Lung (tissue), 11 donors: ENCODE measurements at regions not wholly inside any gene's neighbourhood (a gene's known extent, or its start where the extent isn't known, plus 50 kb on each side); places are given as distances from the start of the nearest gene placed in this dataset.

ENCODE experiments used
- ATAC-seq: fragments of 200-7000 bp; cut with Tn5 transposase; one replicate; pipeline ENCODE4 v1.9.1; 2020; ENCODE audit warnings: moderate number of reproducible peaks; ENCODE audit not compliant: insufficient read depth, low FRiP score
- DNase-seq, 3 donors: peaks; one replicate each; pipeline ENCODE4 v3.0.0-alpha.2; 2013 to 2017
- H3K27ac ChIP-seq, 2 donors: one replicate each; pipeline ENCODE4 v1.5.1; 2013; ENCODE audit warnings: mild to moderate bottlenecking in 2 of 2, moderate library complexity in 2 of 2, control low read depth in 1 of 2, inconsistent platforms in 1 of 2, low read depth in 1 of 2, low read length in 1 of 2
- H3K27me3 ChIP-seq, 3 donors: one replicate each; pipeline ENCODE4 v1.5.1; 2013; ENCODE audit warnings: low read length in 2 of 3; ENCODE audit not compliant: control insufficient read depth in 3 of 3, insufficient read depth in 3 of 3
- H3K36me3 ChIP-seq, 4 donors: one replicate each; pipeline ENCODE4 v1.5.1; 2013; ENCODE audit warnings: low read length in 4 of 4, mild to moderate bottlenecking in 1 of 4, moderate library complexity in 1 of 4; ENCODE audit not compliant: control insufficient read depth in 4 of 4, insufficient read depth in 4 of 4
- H3K4me1 ChIP-seq, 5 donors: one replicate each; pipeline ENCODE4 v1.5.1; 2013; ENCODE audit warnings: low read length in 5 of 5, mild to moderate bottlenecking in 2 of 5, moderate library complexity in 1 of 5; ENCODE audit not compliant: control insufficient read depth in 5 of 5, insufficient read depth in 5 of 5
- H3K4me3 ChIP-seq: one replicate; pipeline ENCODE4 v1.5.1; 2013; ENCODE audit warnings: mild to moderate bottlenecking, control low read depth, moderate library complexity
- H3K9ac ChIP-seq, 2 donors: one replicate each; pipeline ENCODE4 v1.5.1; 2013; ENCODE audit warnings: low read length in 2 of 2, control low read depth in 1 of 2; ENCODE audit not compliant: insufficient read depth in 1 of 2
- H3K9me3 ChIP-seq, 4 donors: one replicate each; pipeline ENCODE4 v1.5.1; 2013; ENCODE audit warnings: low read length in 3 of 4, mild to moderate bottlenecking in 1 of 4, moderate library complexity in 1 of 4; ENCODE audit not compliant: control insufficient read depth in 4 of 4, insufficient read depth in 3 of 4
- CTCF ChIP-seq: IDR thresholded peaks from 2 replicates; pipeline ENCODE4 v1.5.1; 2012; ENCODE audit warnings: mild to moderate bottlenecking; ENCODE audit errors: control extremely low read depth, extremely low read depth
- WGBS, 2 donors: extraction: QIAGEN DNeasy Blood & Tissue Kit; methylation state at CpG; one replicate each; pipeline ENCODE4 v1.1.7; 2013; 5-methylcytosine and 5-hydroxymethylcytosine counted together
- donor health status: control.
- donor health status: control.
- donor health status: Bipolar disorder and iron deficiency.
- donor health status: healthy.
- donor health status: DM: yes; HTN: yes; CAD: no.

GRCh38 chr6:63097222-63097621 is 114.0 kb upstream of the FKBP1C start:
- TF ChIP-seq CTCF: no peak
- H3K9me3 ChIP-seq: no peaks in the 10 kb centered on the region
- ATAC-seq (no peak), DNase-seq (no peak)
- 0% methylated on average over 1 of the region's 1 CpG for WGBS, 2 donors
- no peak overlapping the region for H3K4me3 ChIP-seq
- no peak overlapping the region for H3K9ac ChIP-seq
- no peaks in the 10 kb centered on the region for H3K27me3 ChIP-seq
- no peaks in the 10 kb centered on the region for H3K4me1 ChIP-seq
- no peak overlapping the region for H3K27ac ChIP-seq
- no peaks in the 10 kb centered on the region for H3K36me3 ChIP-seq

- no peak overlapping the region for H3K27ac ChIP-seq
- no peaks in the 10 kb centered on the region for H3K27me3 ChIP-seq
- no peak for TF ChIP-seq CTCF
- H3K36me3 ChIP-seq: no peaks in the 10 kb centered on the region
- no peak overlapping the region for H3K9ac ChIP-seq
- WGBS, 2 donors: 66 to 68% methylated on average over 4 of the region's 4 CpGs
- H3K9me3 ChIP-seq: no peaks in the 10 kb centered on the region
- ATAC-seq (no peak), DNase-seq (no peak)
- no peaks in the 10 kb centered on the region for H3K4me1 ChIP-seq
- no peak overlapping the region for H3K4me3 ChIP-seq
Observed at GRCh38 chr6:63098789-63099188, 112.5 kb upstream of the FKBP1C start.

GRCh38 chr6:63099772-63100459 is 111.4 kb upstream of the FKBP1C start:
- Histone ChIP-seq H3K36me3 (no peaks in the 10 kb centered on the region), H3K4me3 (no peak overlapping the region), H3K27me3 (no peaks in the 10 kb centered on the region), H3K4me1 (no peaks in the 10 kb centered on the region), H3K27ac (no peak overlapping the region), H3K9me3 (peaks cover 0 to 3% (median 0%) of the 10 kb centered on the region in 4 donors), H3K9ac (no peak overlapping the region)
- no peak for TF ChIP-seq CTCF
- 93 to 94% methylated on average over 6 of the region's 6 CpGs for WGBS, 2 donors
- ATAC-seq (no peak), DNase-seq (no peak)

- Histone ChIP-seq H3K9ac (no peak overlapping the region), H3K4me3 (no peak overlapping the region), H3K36me3 (no peaks in the 10 kb centered on the region), H3K27me3 (no peaks in the 10 kb centered on the region), H3K9me3 (peaks cover 0 to 2% (median 0%) of the 10 kb centered on the region in 4 donors), H3K27ac (no peak overlapping the region), H3K4me1 (no peaks in the 10 kb centered on the region)
- 44 to 76% methylated on average over 2 of the region's 2 CpGs for WGBS, 2 donors
- no peak for DNase-seq
- TF ChIP-seq CTCF: no peak
- no peak for ATAC-seq
Observed at GRCh38 chr6:63114610-63115211, 96.6 kb upstream of the FKBP1C start.
